WTC11 (cell line): ENCODE measurements at regions not wholly inside any gene's neighbourhood (a gene's known extent, or its start where the extent isn't known, plus 50 kb on each side); places are given as distances from the start of the nearest gene placed in this dataset.

Experiments
- ATF2 ChIP-seq: sonication (generic); formaldehyde crosslinking; IDR thresholded peaks from 2 replicates; pipeline ENCODE4 v1.8.1; 2022; ENCODE audit warnings: low read depth, missing genetic modification reagents, borderline replicate concordance
- ZNF416 ChIP-seq: fragments of 250-450 bp; sonication (Bioruptor Pico); IDR thresholded peaks from 2 replicates; pipeline ENCODE4 v1.9.0; 2021; ENCODE audit warnings: mild to moderate bottlenecking, inconsistent platforms

GRCh38 chr14:53228966-53229365 lies 75.8 kb upstream of the DDHD1 start:
- TF ChIP-seq ATF2 (CRISPR knock-in tag) (no peak), ZNF416 (no peak)
